ENCODE measurements at regions not wholly inside any gene's neighbourhood (a gene's known extent, or its start where the extent isn't known, plus 50 kb on each side); places are given as distances from the start of the nearest gene placed in this dataset.

DNA sequence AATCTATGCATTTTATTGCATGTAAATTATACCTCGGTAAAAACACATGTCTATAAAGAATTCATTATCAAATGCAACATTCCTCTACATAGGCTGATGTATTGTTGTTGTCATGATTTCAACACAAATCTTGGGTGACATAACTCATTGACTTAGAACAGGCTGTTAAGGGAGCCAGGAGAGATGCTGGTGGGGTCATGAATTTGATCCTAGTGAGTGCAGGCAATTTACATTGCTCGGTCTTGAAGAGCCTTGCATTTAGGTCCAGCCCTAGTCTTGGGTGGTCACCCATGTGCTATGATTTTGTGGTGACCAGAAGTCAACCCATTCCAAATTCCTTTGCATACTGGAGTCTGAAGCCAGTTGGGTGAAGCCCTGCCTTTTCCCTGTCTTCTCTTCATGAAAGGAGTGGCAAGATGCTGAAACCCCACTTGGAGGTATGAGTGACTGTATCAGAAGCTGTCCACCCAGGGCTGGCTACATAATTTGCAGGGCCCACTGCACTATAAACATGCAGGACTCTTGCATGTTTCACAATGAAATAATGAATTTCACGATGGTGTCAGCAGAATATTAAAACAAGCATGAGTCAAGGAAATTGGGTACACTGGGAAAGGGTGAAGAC is 59.2 kb downstream of the RPLP1 start:
- WGBS, 2 donors: 76 to 86% methylated on average over 3 of the region's 3 CpGs
- Histone ChIP-seq H3K9me3 (no peaks in the 10 kb centered on the region), H3K27ac (no peak overlapping the region), H3K36me3 (no peaks in the 10 kb centered on the region), H3K27me3 (no peaks in the 10 kb centered on the region), H3K4me1 (peaks cover 0 to 5% (median 0%) of the 10 kb centered on the region in 4 donors), H3K4me3 (no peak overlapping the region)
- DNase-seq (ENCODE audit: low spot score in 2 of 2): no peak
- no peak for TF ChIP-seq EP300 (IDR thresholded peaks at IDR 0.05)
- TF ChIP-seq POLR2A (IDR thresholded peaks at IDR 0.05): no peak
- TF ChIP-seq CTCF (IDR thresholded peaks at IDR 0.05): no peak

GRCh38 chr15:69513450-69513960 is 60.9 kb downstream of the RPLP1 start:
- TF ChIP-seq POLR2A (IDR thresholded peaks at IDR 0.05) (no peak), CTCF (IDR thresholded peaks at IDR 0.05) (no peak)
- 86 to 91% methylated on average over 5 of the region's 5 CpGs for WGBS, 2 donors
- no peak overlapping the region for H3K4me3 ChIP-seq
- H3K27ac ChIP-seq: no peak overlapping the region
- no peak for DNase-seq (ENCODE audit: low spot score in 2 of 2)
- no peaks in the 10 kb centered on the region for H3K36me3 ChIP-seq
- no peaks in the 10 kb centered on the region for H3K27me3 ChIP-seq
- no peaks in the 10 kb centered on the region for H3K9me3 ChIP-seq
- no peaks in the 10 kb centered on the region for H3K4me1 ChIP-seq

DNA sequence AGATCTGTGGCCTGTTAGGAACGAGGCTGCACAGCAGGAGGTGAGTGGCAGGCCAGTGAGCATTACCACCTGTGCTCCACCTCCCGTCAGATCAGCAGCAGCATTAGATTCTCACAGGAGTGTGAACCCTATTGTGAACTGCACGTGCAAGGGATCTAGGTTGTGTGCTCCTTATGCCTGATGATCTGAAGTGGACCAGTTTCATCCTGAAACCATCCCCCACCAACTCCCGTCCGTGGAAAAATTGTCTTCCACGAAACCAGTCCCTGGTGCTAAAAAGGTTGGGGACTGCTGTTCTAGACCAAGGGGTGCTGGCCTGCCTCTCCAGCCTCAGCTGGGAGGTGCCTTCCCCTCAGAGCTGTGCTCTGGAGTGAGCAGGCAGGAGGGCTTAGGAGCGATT is 61.4 kb downstream of the RPLP1 start:
- no peak overlapping the region for H3K4me3 ChIP-seq
- no peaks in the 10 kb centered on the region for H3K36me3 ChIP-seq
- TF ChIP-seq POLR2A (IDR thresholded peaks at IDR 0.05) (no peak), EP300 (IDR thresholded peaks at IDR 0.05) (no peak), CTCF (IDR thresholded peaks at IDR 0.05) (no peak)
- no peaks in the 10 kb centered on the region for H3K27me3 ChIP-seq
- WGBS, 2 donors: 69 to 80% methylated on average over 7 of the region's 7 CpGs
- H3K4me1 ChIP-seq: no peaks in the 10 kb centered on the region
- no peak overlapping the region for H3K27ac ChIP-seq
- DNase-seq (ENCODE audit: low spot score in 2 of 2): no peak
- no peaks in the 10 kb centered on the region for H3K9me3 ChIP-seq

GRCh38 chr15:69515508-69515907 is 62.9 kb downstream of the RPLP1 start:
- Histone ChIP-seq H3K27ac (no peak overlapping the region), H3K4me3 (no peak overlapping the region), H3K4me1 (no peaks in the 10 kb centered on the region), H3K9me3 (no peaks in the 10 kb centered on the region), H3K27me3 (no peaks in the 10 kb centered on the region), H3K36me3 (no peaks in the 10 kb centered on the region)
- WGBS, 2 donors: 91 to 92% methylated on average over 4 of the region's 4 CpGs
- TF ChIP-seq CTCF (IDR thresholded peaks at IDR 0.05) (no peak), EP300 (IDR thresholded peaks at IDR 0.05) (no peak), POLR2A (IDR thresholded peaks at IDR 0.05) (no peak)
- DNase-seq (ENCODE audit: low spot score in 2 of 2): no peak

- no peaks in the 10 kb centered on the region for H3K36me3 ChIP-seq
- 69 to 80% methylated on average over 3 of the region's 3 CpGs for WGBS, 2 donors
- DNase-seq (ENCODE audit: low spot score in 2 of 2): no peak
- H3K27ac ChIP-seq: no peak overlapping the region
- H3K4me3 ChIP-seq: no peak overlapping the region
- no peaks in the 10 kb centered on the region for H3K9me3 ChIP-seq
- TF ChIP-seq EP300 (IDR thresholded peaks at IDR 0.05) (no peak), POLR2A (IDR thresholded peaks at IDR 0.05) (no peak), CTCF (IDR thresholded peaks at IDR 0.05) (no peak)
- H3K27me3 ChIP-seq: no peaks in the 10 kb centered on the region
- H3K4me1 ChIP-seq: no peaks in the 10 kb centered on the region
Measured at GRCh38 chr15:69515926-69516325, 63.3 kb downstream of the RPLP1 start.

Data from tibial nerve (tissue), 4 donors.